IMR-90 (cell line): ENCODE measurements at regions not wholly inside any gene's neighbourhood (a gene's known extent, or its start where the extent isn't known, plus 50 kb on each side); places are given as distances from the start of the nearest gene placed in this dataset.

Experiments
- ATAC-seq: fragments of 200-7000 bp; cut with Tn5 transposase; 2 replicates; pipeline ENCODE4 v1.9.1; 2020; ENCODE audit warnings: low read depth, mild to moderate bottlenecking, moderate library complexity
- BruUV-seq: library from RNA; stranded (reverse); fragments of 400-500 nt; replicated peaks from 2 replicates; lab custom pipeline; 2021; lab: Mats Ljungman, UMichigan
- CTCF ChIA-PET: fragments of 300-600 bp; formaldehyde crosslinking; extraction: SDS; loops from one replicate; lab custom pipeline; 2021; ENCODE audit warnings: antibody characterized with exemption; lab: Yijun Ruan, JAX
- POLR2A ChIA-PET: fragments of 300-600 bp; sonication (Branson Sonifier 250); formaldehyde crosslinking; loops from one replicate; lab custom pipeline; 2022; ENCODE audit warnings: antibody characterized with exemption; ENCODE audit not compliant: unreplicated experiment; lab: Charles Lee
- DNase-seq: peaks from one replicate; pipeline ENCODE4 v3.0.0; 2013
- H2AFZ ChIP-seq: replicated peaks from 2 replicates; pipeline ENCODE3; 2013; ENCODE audit warnings: low read length, mild to moderate bottlenecking; ENCODE audit not compliant: poor library complexity
- H2AK5ac ChIP-seq: 2 replicates; pipeline ENCODE4 v1.6.1; 2013; ENCODE audit warnings: low read depth, low read length, inconsistent platforms
- H2AK9ac ChIP-seq: replicated peaks from 2 replicates; pipeline ENCODE3; 2013; ENCODE audit warnings: mild to moderate bottlenecking, low read depth, low read length, moderate library complexity; ENCODE audit not compliant: poor library complexity
- H2BK120ac ChIP-seq: 2 replicates; pipeline ENCODE4 v1.6.1; 2013; ENCODE audit warnings: low read depth, low read length, inconsistent platforms
- H2BK15ac ChIP-seq: 3 replicates; pipeline ENCODE4 v1.6.1; 2013; ENCODE audit warnings: low read depth, low read length, inconsistent platforms
- H2BK20ac ChIP-seq: 2 replicates; pipeline ENCODE4 v1.6.1; 2013; ENCODE audit warnings: low read depth, mild to moderate bottlenecking, inconsistent platforms, low read length, moderate library complexity
- H2BK5ac ChIP-seq: 2 replicates; pipeline ENCODE4 v1.6.1; 2013; ENCODE audit warnings: mild to moderate bottlenecking, low read depth, low read length, inconsistent platforms; ENCODE audit not compliant: poor library complexity, severe bottlenecking
- H3K14ac ChIP-seq: replicated peaks from 2 replicates; pipeline ENCODE4 v1.6.1; 2013; ENCODE audit warnings: low read depth, low read length, inconsistent platforms
- H3K18ac ChIP-seq: 2 replicates; pipeline ENCODE4 v1.6.1; 2013; ENCODE audit warnings: low read depth, low read length, control low read depth
- H3K23ac ChIP-seq: 2 replicates; pipeline ENCODE4 v1.6.1; 2013; ENCODE audit warnings: low read depth, low read length, inconsistent platforms
- H3K27ac ChIP-seq: 2 replicates; pipeline ENCODE4 v1.5.1; 2013; ENCODE audit warnings: mild to moderate bottlenecking, control low read depth, low read length; ENCODE audit not compliant: insufficient read depth
- H3K27me3 ChIP-seq: 2 replicates; pipeline ENCODE4 v1.6.1; 2013; ENCODE audit warnings: low read length; ENCODE audit not compliant: control insufficient read depth, insufficient read depth
- H3K36me3 ChIP-seq: 2 replicates; pipeline ENCODE4 v1.6.1; 2013; ENCODE audit warnings: low read length, mixed read lengths; ENCODE audit not compliant: control insufficient read depth, insufficient read depth
- H3K4ac ChIP-seq: 2 replicates; pipeline ENCODE4 v1.6.1; 2013; ENCODE audit warnings: low read depth, low read length, inconsistent platforms
- H3K4me1 ChIP-seq: 2 replicates; pipeline ENCODE4 v1.6.1; 2013; ENCODE audit warnings: low read length, mixed read lengths; ENCODE audit not compliant: control insufficient read depth, insufficient read depth
- H3K4me2 ChIP-seq: 2 replicates; pipeline ENCODE4 v1.6.1; 2013; ENCODE audit warnings: low read depth, mild to moderate bottlenecking, control low read depth, low read length, moderate library complexity
- H3K4me3 ChIP-seq: 2 replicates; pipeline ENCODE4 v1.5.1; 2013; ENCODE audit warnings: low read depth, mild to moderate bottlenecking, control low read depth, low read length, moderate library complexity; ENCODE audit not compliant: insufficient read depth
- H3K56ac ChIP-seq: 2 replicates; pipeline ENCODE4 v1.6.1; 2013; ENCODE audit warnings: low read length, inconsistent platforms; ENCODE audit not compliant: insufficient read depth; ENCODE audit errors: extremely low read depth
- H3K79me1 ChIP-seq, 2 experiments: 2 replicates each; pipeline ENCODE4 v1.6.1; 2013; ENCODE audit warnings: low read length in 2 of 2, inconsistent platforms in 1 of 2, low read depth in 1 of 2
- H3K9ac ChIP-seq: 2 replicates; pipeline ENCODE4 v1.6.1; 2013; ENCODE audit warnings: low read depth, low read length, control low read depth
- H3K9me1 ChIP-seq: 2 replicates; pipeline ENCODE4 v1.6.1; 2013; ENCODE audit warnings: low read length, inconsistent platforms; ENCODE audit not compliant: insufficient read depth
- H3K9me3 ChIP-seq: 2 replicates; pipeline ENCODE4 v1.6.1; 2013; ENCODE audit warnings: low read length; ENCODE audit not compliant: control insufficient read depth, insufficient read depth
- H4K20me1 ChIP-seq: 2 replicates; pipeline ENCODE4 v1.6.1; 2013; ENCODE audit warnings: low read length, inconsistent platforms; ENCODE audit not compliant: insufficient read depth
- H4K5ac ChIP-seq: 2 replicates; pipeline ENCODE4 v1.6.1; 2013; ENCODE audit warnings: mild to moderate bottlenecking, low read depth, low read length, control low read depth
- H4K8ac ChIP-seq, 2 experiments: 2 replicates each; pipeline ENCODE4 v1.6.1; 2013; ENCODE audit warnings: low read depth in 2 of 2, low read length in 2 of 2, control low read depth in 1 of 2, inconsistent platforms in 1 of 2
- H4K91ac ChIP-seq: 2 replicates; pipeline ENCODE4 v1.6.1; 2013; ENCODE audit warnings: low read depth, low read length, inconsistent platforms; ENCODE audit not compliant: insufficient read depth
- CHD1 ChIP-seq: IDR thresholded peaks from 2 replicates; pipeline ENCODE4 v1.6.1; 2012; ENCODE audit warnings: low read depth, low read length, improper control_type of control experiment
- FOS ChIP-seq: fragments of 150-350 bp; IDR thresholded peaks from 2 replicates; pipeline ENCODE4 v1.6.1; 2016; ENCODE audit warnings: low read depth, low read length
- MAFK ChIP-seq: IDR thresholded peaks from 2 replicates; pipeline ENCODE4 v1.6.1; 2012; ENCODE audit warnings: low read depth, low read length, improper control_type of control experiment
- MAZ ChIP-seq: IDR thresholded peaks from 2 replicates; pipeline ENCODE4 v1.6.1; 2012; ENCODE audit warnings: low read depth, mild to moderate bottlenecking, low read length, improper control_type of control experiment, moderate library complexity, borderline replicate concordance
- MXI1 ChIP-seq: IDR thresholded peaks from 2 replicates; pipeline ENCODE4 v1.6.1; 2012; ENCODE audit warnings: low read depth, mild to moderate bottlenecking, low read length, moderate library complexity, borderline replicate concordance
- POLR2A ChIP-seq: IDR thresholded peaks from 2 replicates; pipeline ENCODE4 v1.6.1; 2012; ENCODE audit warnings: mild to moderate bottlenecking, low read depth, low read length
- RAD21 ChIP-seq: IDR thresholded peaks from 2 replicates; pipeline ENCODE4 v1.6.1; 2012; ENCODE audit warnings: low read length, improper control_type of control experiment
- USF2 ChIP-seq: fragments of 150-350 bp; IDR thresholded peaks from 2 replicates; pipeline ENCODE4 v1.6.1; 2017; ENCODE audit warnings: mild to moderate bottlenecking, antibody characterized with exemption, low read length, low read depth
- WGBS, 2 experiments: methylation state at CpG; one replicate each; pipeline versions ENCODE4 v1.1.5 to v1.1.7; 2013; ENCODE audit warnings: missing lambda C conversion rate in 2 of 2; ENCODE audit not compliant: insufficient read length in 1 of 2; ENCODE audit errors: extremely low coverage in 2 of 2; 5-methylcytosine and 5-hydroxymethylcytosine counted together
- dilution Hi-C: fragments of 300-500 bp; cut with HindIII; formaldehyde crosslinking; loops from one replicate; pipeline ENCODE4 v1.14.3; 2018; ENCODE audit warnings: low sequenced_read_pairs; ENCODE audit not compliant: unreplicated experiment
- in situ Hi-C: fragments of 300-500 bp; cut with MboI; formaldehyde crosslinking; loops from 3 replicates; pipeline ENCODE4 v1.14.3; 2019; ENCODE audit warnings: low sequenced_read_pairs, inconsistent platforms, mixed read lengths
- intact Hi-C: fragments of 100-400 bp; cut with micrococcal nuclease; formaldehyde crosslinking; loops from 2 replicates; pipeline ENCODE4 v1.10.0; 2022

DNA sequence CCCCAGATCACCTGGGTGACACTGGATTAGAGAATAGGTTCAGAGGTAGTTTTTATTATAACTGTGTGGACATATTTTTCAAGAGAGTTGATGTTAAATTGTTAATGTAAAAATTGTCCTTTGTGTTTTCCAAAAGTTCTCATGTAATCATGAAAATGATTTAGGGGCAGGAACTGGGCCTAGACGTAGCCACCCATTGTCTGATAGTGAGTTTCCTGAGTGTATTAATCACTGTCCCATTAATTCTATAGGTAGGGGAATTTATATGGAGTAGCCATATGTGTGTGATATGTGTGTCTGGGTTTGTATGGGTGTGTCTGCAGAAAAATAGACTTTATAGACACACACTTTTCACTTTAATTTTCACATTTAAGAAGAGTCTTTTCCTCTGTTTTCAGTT, 144.6 kb upstream of the RAI14 start:
- intact Hi-C loops (no loop called here), dilution Hi-C loops (no loop called here), in situ Hi-C loops (no loop called here)
- Histone ChIP-seq H3K23ac (no peak overlapping the region), H3K4ac (no peak overlapping the region; the same call in 1 of the 2 replicates), H3K56ac (no peak overlapping the region), H3K79me1 (no peaks in the 10 kb centered on the region), H3K18ac (no peak overlapping the region), H3K27me3 (no peaks in the 10 kb centered on the region), H2BK5ac (no peak overlapping the region), H2BK20ac (no peak overlapping the region), H2AK5ac (no peak overlapping the region), H3K27ac (no peak overlapping the region), H3K14ac (peak overlapping the region; percentile 10; the same call in 1 of the 2 replicates), H3K4me2 (no peak overlapping the region; the same call in 1 of the 2 replicates), H2BK15ac (no peak overlapping the region; the same call in 2 of the 3 replicates), H2AFZ (no peak overlapping the region), H4K91ac (no peak overlapping the region), H3K9me1 (no peaks in the 10 kb centered on the region), H4K8ac (no peak overlapping the region), H2AK9ac (no peak overlapping the region), H3K4me1 (peaks cover 17% of the 10 kb centered on the region), H2BK120ac (peak overlapping the region; percentile 63; the same call in 1 of the 2 replicates), H4K20me1 (no peaks in the 10 kb centered on the region), H4K5ac (no peak overlapping the region), H3K9ac (no peak overlapping the region), H3K4me3 (no peak overlapping the region), H3K9me3 (no peaks in the 10 kb centered on the region), H3K36me3 (no peaks in the 10 kb centered on the region)
- WGBS, 2 experiments: no CpG with 5 or more reads among the region's 1 CpG
- BruUV-seq: no TSS peak
- TF ChIP-seq USF2 (no peak), MXI1 (no peak), FOS (no peak), CHD1 (no peak), POLR2A (no peak), MAFK (no peak), RAD21 (no peak), MAZ (no peak)
- ChIA-PET POLR2A (no interaction called here), CTCF (interaction anchor here (0.8 to 1.3 kb wide), 4 partner anchors 11 to 25 kb away, joined by 3 to 5 read pairs (median 4); no protein-coding TSS in a partner anchor)
- DNase-seq (no peak), ATAC-seq (no peak)
